CD14-positive monocyte (primary cell): ENCODE measurements at regions not wholly inside any gene's neighbourhood (a gene's known extent, or its start where the extent isn't known, plus 50 kb on each side); places are given as distances from the start of the nearest gene placed in this dataset.

Experiments used
- DNase-seq, 3 donors: peaks; one replicate each; pipeline ENCODE4 v3.0.0-alpha.2; 2011 to 2022
- H2AFZ ChIP-seq: 2 replicates; pipeline ENCODE4 v1.6.0; 2012; ENCODE audit warnings: mild to moderate bottlenecking, low read depth, low read length, inconsistent platforms; ENCODE audit not compliant: insufficient read depth, poor library complexity, severe bottlenecking
- H3K27ac ChIP-seq, 2 donors: 1 replicate in 1 of 2; 2 replicates in 1 of 2; pipeline ENCODE4 v1.5.1; 2012 to 2013; ENCODE audit warnings: low read length in 2 of 2, control low read depth in 1 of 2, inconsistent platforms in 1 of 2, low read depth in 1 of 2, mild to moderate bottlenecking in 1 of 2
- H3K27me3 ChIP-seq, 2 donors: one replicate each; pipeline versions ENCODE4 v1.6.0 to v1.6.1; 2011 to 2013; ENCODE audit warnings: low read length in 2 of 2; ENCODE audit not compliant: control insufficient read depth in 2 of 2, insufficient read depth in 2 of 2
- H3K36me3 ChIP-seq, 2 donors: replicated peaks in 1 of 2; 1 replicate in 1 of 2; 2 replicates in 1 of 2; pipeline versions ENCODE4 v1.5.1 to v1.6.1; 2012 to 2013; ENCODE audit warnings: low read length in 2 of 2, control low read depth in 1 of 2, inconsistent platforms in 1 of 2, mild to moderate bottlenecking in 1 of 2; ENCODE audit not compliant: insufficient read depth in 2 of 2, control insufficient read depth in 1 of 2
- H3K4me1 ChIP-seq, 2 donors: 1 replicate in 1 of 2; 2 replicates in 1 of 2; pipeline versions ENCODE4 v1.5.1 to v1.6.1; 2012 to 2013; ENCODE audit warnings: low read length in 2 of 2, control low read depth in 1 of 2, inconsistent platforms in 1 of 2, mild to moderate bottlenecking in 1 of 2, moderate library complexity in 1 of 2; ENCODE audit not compliant: insufficient read depth in 2 of 2, control insufficient read depth in 1 of 2
- H3K4me2 ChIP-seq: replicated peaks from 2 replicates; pipeline ENCODE3; 2012; ENCODE audit warnings: low read length, moderate library complexity, mild to moderate bottlenecking; ENCODE audit not compliant: poor library complexity, severe bottlenecking; ENCODE audit errors: extremely low read depth
- H3K4me3 ChIP-seq, 3 experiments: fragments of 200-600 bp in 1 of 3; sonication (generic) in 1 of 3; replicated peaks in 1 of 3; 1 replicate in 2 of 3; 2 replicates in 1 of 3; pipeline ENCODE4 v1.5.1; 2011 to 2013; ENCODE audit warnings: low read length in 3 of 3, mild to moderate bottlenecking in 3 of 3, control low read depth in 2 of 3, low read depth in 2 of 3, inconsistent platforms in 1 of 3, moderate library complexity in 1 of 3
- H3K79me2 ChIP-seq: 2 replicates; pipeline ENCODE4 v1.6.0; 2012; ENCODE audit warnings: mild to moderate bottlenecking, control low read depth, inconsistent platforms, low read length, moderate library complexity; ENCODE audit not compliant: insufficient read depth
- H3K9ac ChIP-seq: 2 replicates; pipeline ENCODE4 v1.6.0; 2017; ENCODE audit warnings: low read length, mild to moderate bottlenecking; ENCODE audit not compliant: insufficient read depth, poor library complexity, severe bottlenecking
- H3K9me3 ChIP-seq, 2 donors: replicated peaks in 1 of 2; 1 replicate in 1 of 2; 2 replicates in 1 of 2; pipeline versions ENCODE4 v1.5.1 to v1.6.1; 2012 to 2013; ENCODE audit warnings: low read length in 2 of 2, control low read depth in 1 of 2; ENCODE audit not compliant: control insufficient read depth in 1 of 2, insufficient read depth in 1 of 2
- H4K20me1 ChIP-seq: 2 replicates; pipeline ENCODE4 v1.6.0; 2012; ENCODE audit warnings: mild to moderate bottlenecking, low read length, control low read depth, moderate library complexity; ENCODE audit not compliant: insufficient read depth
- H3K27ac Mint-ChIP-seq, 7 donors: one replicate each; pipeline ENCODE4 v1.8.0; 2020; ENCODE audit warnings: mild to moderate bottlenecking in 7 of 7, mixed read lengths in 7 of 7, moderate library complexity in 6 of 7, inconsistent platforms in 2 of 7
- H3K27me3 Mint-ChIP-seq, 3 donors: one replicate each; pipeline ENCODE4 v1.8.0; 2021 to 2022; ENCODE audit warnings: low read depth in 3 of 3, mild to moderate bottlenecking in 3 of 3, mixed read lengths in 3 of 3, moderate library complexity in 3 of 3, inconsistent platforms in 1 of 3
- H3K36me3 Mint-ChIP-seq, 2 donors: one replicate each; pipeline ENCODE4 v1.8.0; 2020; ENCODE audit warnings: mixed read lengths in 2 of 2, inconsistent platforms in 1 of 2, mild to moderate bottlenecking in 1 of 2
- H3K4me1 Mint-ChIP-seq: one replicate; pipeline ENCODE4 v1.8.0; 2020; ENCODE audit warnings: mild to moderate bottlenecking, mixed read lengths
- H3K4me3 Mint-ChIP-seq, 2 donors: one replicate each; pipeline ENCODE4 v1.8.0; 2020; ENCODE audit warnings: mild to moderate bottlenecking in 2 of 2, mixed read lengths in 2 of 2, moderate library complexity in 1 of 2
- H3K9me3 Mint-ChIP-seq, 7 donors: one replicate each; pipeline ENCODE4 v1.8.0; 2020 to 2022; ENCODE audit warnings: mixed read lengths in 7 of 7, mild to moderate bottlenecking in 6 of 7, moderate library complexity in 6 of 7, inconsistent platforms in 2 of 7
- WGBS: methylation state at CpG from one replicate; pipeline ENCODE4 v1.1.5; 2013; ENCODE audit warnings: missing lambda C conversion rate; ENCODE audit not compliant: insufficient coverage; 5-methylcytosine and 5-hydroxymethylcytosine counted together
- intact Hi-C, 2 donors: fragments of 100-400 bp; cut with micrococcal nuclease; formaldehyde crosslinking; loops; one replicate each; pipeline versions ENCODE4 v1.15.0 to v1.15.1; 2023
- TF ChIP-seq, protein P1 (sequence below): fragments of 200-600 bp; IDR thresholded peaks from one replicate; pipeline ENCODE4 v1.8.0; 2022; ENCODE audit warnings: antibody characterized with exemption, mild to moderate bottlenecking

DNA sequence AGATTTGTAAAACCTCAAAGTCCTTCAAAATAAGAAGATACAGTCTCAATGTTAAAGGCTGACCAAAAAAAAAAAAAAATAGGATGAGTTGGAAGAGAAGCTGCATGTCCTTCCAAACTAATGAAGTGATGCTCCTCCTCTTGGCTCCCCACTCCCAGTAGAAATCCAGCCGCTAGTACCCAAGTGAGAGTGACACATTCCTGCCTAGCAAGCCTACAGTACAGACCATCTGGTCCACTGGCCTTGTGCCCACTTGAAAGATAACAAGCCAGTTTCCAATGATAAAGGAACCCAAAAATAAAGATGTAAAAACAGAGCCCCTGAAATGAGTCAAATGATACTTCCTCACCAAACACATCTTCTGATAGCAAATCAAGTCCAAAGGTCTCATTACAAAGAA, 258.7 kb upstream of the NSMCE3 start:
- H3K36me3 ChIP-seq = no peaks in the 10 kb centered on the region
- intact Hi-C loops = no loop called here
- H3K27me3 Mint-ChIP-seq = peaks cover 0 to 2% (median 0%) of the 10 kb centered on the region in 3 donors
- no peak overlapping the region for H3K4me3 ChIP-seq
- H3K4me2 ChIP-seq = no peak overlapping the region
- H4K20me1 ChIP-seq = no peaks in the 10 kb centered on the region
- H3K9me3 Mint-ChIP-seq = peaks cover 4 to 8% (median 7%) of the 10 kb centered on the region in 7 donors
- TF ChIP-seq, protein P1, sequence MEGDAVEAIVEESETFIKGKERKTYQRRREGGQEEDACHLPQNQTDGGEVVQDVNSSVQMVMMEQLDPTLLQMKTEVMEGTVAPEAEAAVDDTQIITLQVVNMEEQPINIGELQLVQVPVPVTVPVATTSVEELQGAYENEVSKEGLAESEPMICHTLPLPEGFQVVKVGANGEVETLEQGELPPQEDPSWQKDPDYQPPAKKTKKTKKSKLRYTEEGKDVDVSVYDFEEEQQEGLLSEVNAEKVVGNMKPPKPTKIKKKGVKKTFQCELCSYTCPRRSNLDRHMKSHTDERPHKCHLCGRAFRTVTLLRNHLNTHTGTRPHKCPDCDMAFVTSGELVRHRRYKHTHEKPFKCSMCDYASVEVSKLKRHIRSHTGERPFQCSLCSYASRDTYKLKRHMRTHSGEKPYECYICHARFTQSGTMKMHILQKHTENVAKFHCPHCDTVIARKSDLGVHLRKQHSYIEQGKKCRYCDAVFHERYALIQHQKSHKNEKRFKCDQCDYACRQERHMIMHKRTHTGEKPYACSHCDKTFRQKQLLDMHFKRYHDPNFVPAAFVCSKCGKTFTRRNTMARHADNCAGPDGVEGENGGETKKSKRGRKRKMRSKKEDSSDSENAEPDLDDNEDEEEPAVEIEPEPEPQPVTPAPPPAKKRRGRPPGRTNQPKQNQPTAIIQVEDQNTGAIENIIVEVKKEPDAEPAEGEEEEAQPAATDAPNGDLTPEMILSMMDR = no peak
- no peaks in the 10 kb centered on the region for H3K27me3 ChIP-seq
- no peak overlapping the region for H3K27ac ChIP-seq
- no peak overlapping the region for H3K9ac ChIP-seq
- H3K4me1 ChIP-seq = no peaks in the 10 kb centered on the region
- no peak overlapping the region for H2AFZ ChIP-seq
- H3K27ac Mint-ChIP-seq = no peak overlapping the region
- H3K36me3 Mint-ChIP-seq = no peaks in the 10 kb centered on the region
- WGBS = 100% methylated on average over 1 of the region's 1 CpG
- H3K9me3 ChIP-seq = no peaks in the 10 kb centered on the region
- no peak for DNase-seq
- no peaks in the 10 kb centered on the region for H3K4me1 Mint-ChIP-seq
- H3K79me2 ChIP-seq = no peaks in the 10 kb centered on the region
- H3K4me3 Mint-ChIP-seq = no peak overlapping the region

DNA sequence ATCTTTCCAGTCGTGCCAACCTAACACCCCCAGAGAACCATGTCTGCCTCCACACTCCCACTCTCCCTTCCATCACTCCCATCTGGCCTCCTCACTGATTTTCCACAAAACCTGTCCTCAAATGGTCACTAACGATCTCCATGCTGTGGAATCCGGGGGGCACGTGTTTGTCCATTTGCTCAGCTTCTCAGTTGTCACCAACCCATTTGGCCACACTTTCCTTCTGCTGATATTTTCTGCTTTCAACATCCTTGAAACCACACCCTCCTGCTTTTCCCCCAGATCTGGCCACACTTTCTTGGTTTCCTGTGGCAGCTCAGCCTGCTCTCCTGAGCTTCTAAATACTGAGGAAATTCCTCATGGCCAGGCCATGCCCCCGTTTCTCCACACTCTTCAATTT, 257.2 kb upstream of the NSMCE3 start:
- no peak overlapping the region for H3K4me2 ChIP-seq
- H3K4me3 ChIP-seq = no peak overlapping the region
- TF ChIP-seq, protein P1 = no peak
- H3K27me3 Mint-ChIP-seq = peaks cover 0 to 2% (median 0%) of the 10 kb centered on the region in 3 donors
- no peak overlapping the region for H2AFZ ChIP-seq
- H3K27me3 ChIP-seq = no peaks in the 10 kb centered on the region
- H3K36me3 ChIP-seq = no peaks in the 10 kb centered on the region
- H3K4me1 ChIP-seq = no peaks in the 10 kb centered on the region
- no peaks in the 10 kb centered on the region for H4K20me1 ChIP-seq
- H3K4me3 Mint-ChIP-seq = no peak overlapping the region
- intact Hi-C loops = no loop called here
- peak overlapping the region in 1 of 7 donors; percentile 2 for H3K27ac Mint-ChIP-seq
- H3K9me3 ChIP-seq = no peaks in the 10 kb centered on the region
- no peaks in the 10 kb centered on the region for H3K4me1 Mint-ChIP-seq
- H3K9me3 Mint-ChIP-seq = peaks cover 5 to 8% (median 6%) of the 10 kb centered on the region in 7 donors
- H3K9ac ChIP-seq = no peak overlapping the region
- no peak for DNase-seq
- H3K36me3 Mint-ChIP-seq = no peaks in the 10 kb centered on the region
- H3K79me2 ChIP-seq = no peaks in the 10 kb centered on the region
- 61% methylated on average over 4 of the region's 5 CpGs for WGBS
- no peak overlapping the region for H3K27ac ChIP-seq
